Progenitor cell of endocrine pancreas (in vitro differentiated cells): ENCODE measurements at regions not wholly inside any gene's neighbourhood (a gene's known extent, or its start where the extent isn't known, plus 50 kb on each side); places are given as distances from the start of the nearest gene placed in this dataset.
A peak's percentile ranks its signal among the peaks of the same experiment; 100 is the strongest.

Source experiments
- DNase-seq: peaks from one replicate; pipeline ENCODE4 v3.0.0; 2021; ENCODE audit warnings: low spot score; ENCODE audit not compliant: unreplicated experiment
- H3K27ac Mint-ChIP-seq: 2 replicates; pipeline ENCODE4 v1.8.0; 2021; ENCODE audit warnings: mild to moderate bottlenecking, moderate library complexity, mixed read lengths
- H3K27me3 Mint-ChIP-seq: 2 replicates; pipeline ENCODE4 v1.8.0; 2021; ENCODE audit warnings: mixed read lengths
- H3K36me3 Mint-ChIP-seq: 2 replicates; pipeline ENCODE4 v1.8.0; 2022; ENCODE audit warnings: mixed read lengths; ENCODE audit not compliant: insufficient read depth
- H3K4me1 Mint-ChIP-seq: 2 replicates; pipeline ENCODE4 v1.8.0; 2021; ENCODE audit warnings: low read depth, mixed read lengths
- H3K4me3 Mint-ChIP-seq: 2 replicates; pipeline ENCODE4 v1.8.0; 2021; ENCODE audit warnings: low read depth, mild to moderate bottlenecking, moderate library complexity, mixed read lengths
- H3K9me3 Mint-ChIP-seq: 2 replicates; pipeline ENCODE4 v1.8.0; 2021; ENCODE audit warnings: low read depth, mixed read lengths
- CTCF ChIP-seq: fragments of 200-600 bp; sonication (generic); IDR thresholded peaks from one replicate; pipeline ENCODE4 v1.5.0; 2021; ENCODE audit warnings: antibody characterized with exemption, mild to moderate bottlenecking; ENCODE audit not compliant: unreplicated experiment

- no peak overlapping the region for H3K4me3 Mint-ChIP-seq
- H3K27me3 Mint-ChIP-seq = no peaks in the 10 kb centered on the region
- no peak for DNase-seq
- TF ChIP-seq CTCF = peak; percentile 22
- H3K27ac Mint-ChIP-seq = no peak overlapping the region
- H3K36me3 Mint-ChIP-seq = no peaks in the 10 kb centered on the region
- peaks cover 16% of the 10 kb centered on the region for H3K9me3 Mint-ChIP-seq
- no peaks in the 10 kb centered on the region for H3K4me1 Mint-ChIP-seq
These were observed 173.1 kb downstream of the CYLC2 start for GRCh38 chr9:103168254-103168653.

- no peak overlapping the region for H3K27ac Mint-ChIP-seq
- H3K4me3 Mint-ChIP-seq = no peak overlapping the region
- no peaks in the 10 kb centered on the region for H3K36me3 Mint-ChIP-seq
- H3K27me3 Mint-ChIP-seq = no peaks in the 10 kb centered on the region
- no peak for TF ChIP-seq CTCF
- no peak for DNase-seq
- no peaks in the 10 kb centered on the region for H3K4me1 Mint-ChIP-seq
- peaks cover 16% of the 10 kb centered on the region for H3K9me3 Mint-ChIP-seq
These were observed 174.7 kb downstream of the CYLC2 start for GRCh38 chr9:103169798-103170197.

- Mint-ChIP-seq H3K36me3 (no peaks in the 10 kb centered on the region), H3K9me3 (peaks cover 4% of the 10 kb centered on the region), H3K27ac (no peak overlapping the region), H3K4me3 (no peak overlapping the region), H3K27me3 (no peaks in the 10 kb centered on the region), H3K4me1 (peaks cover under 1% of the 10 kb centered on the region)
- no peak for TF ChIP-seq CTCF
- no peak for DNase-seq
These were observed 188.6 kb downstream of the CYLC2 start for GRCh38 chr9:103183701-103184171.

- Mint-ChIP-seq H3K4me1 (no peaks in the 10 kb centered on the region), H3K36me3 (no peaks in the 10 kb centered on the region), H3K4me3 (no peak overlapping the region), H3K9me3 (peaks cover 4% of the 10 kb centered on the region), H3K27me3 (no peaks in the 10 kb centered on the region), H3K27ac (no peak overlapping the region)
- DNase-seq = no peak
- TF ChIP-seq CTCF = no peak
These were observed 191.8 kb downstream of the CYLC2 start for GRCh38 chr9:103186959-103187358.

- no peak for DNase-seq
- Mint-ChIP-seq H3K4me3 (no peak overlapping the region), H3K27ac (no peak overlapping the region), H3K4me1 (no peaks in the 10 kb centered on the region), H3K27me3 (no peaks in the 10 kb centered on the region), H3K36me3 (no peaks in the 10 kb centered on the region), H3K9me3 (peaks cover under 1% of the 10 kb centered on the region)
- TF ChIP-seq CTCF = no peak
These were observed 193.7 kb downstream of the CYLC2 start for GRCh38 chr9:103188781-103189350.
